ENCODE measurements at regions not wholly inside any gene's neighbourhood (a gene's known extent, or its start where the extent isn't known, plus 50 kb on each side); places are given as distances from the start of the nearest gene placed in this dataset.
"Not testable (repeated sequence)": the region's sequence is repeated elsewhere in the genome, so short reads cannot be mapped to it uniquely, and the experiment has no call there.

GRCh38 chr6:121698617-121699016 is 263.2 kb downstream of the GJA1 start:
- DNase-seq, result no peak

- not testable (repeated sequence) for DNase-seq
Observed at GRCh38 chr6:121703129-121703528, 267.7 kb downstream of the GJA1 start.

GRCh38 chr6:121711472-121711871 is 276.0 kb downstream of the GJA1 start:
- DNase-seq, result no peak

GRCh38 chr6:121717686-121718085 is 282.2 kb downstream of the GJA1 start:
- DNase-seq, result no peak

- DNase-seq, result not testable (repeated sequence)
Observed at GRCh38 chr6:121720867-121721266, 285.4 kb downstream of the GJA1 start.

- DNase-seq, result no peak
Observed at GRCh38 chr6:121723623-121724022, 288.2 kb downstream of the GJA1 start.

GRCh38 chr6:121724576-121724975 is 289.1 kb downstream of the GJA1 start:
- DNase-seq, result no peak

GRCh38 chr6:121726596-121726995 is 291.1 kb downstream of the GJA1 start:
- no peak for DNase-seq

GRCh38 chr6:121730616-121731015 is 295.2 kb downstream of the GJA1 start:
- no peak for DNase-seq

GRCh38 chr6:121731381-121731780 is 295.9 kb downstream of the GJA1 start:
- no peak for DNase-seq

- no peak for DNase-seq
Observed at GRCh38 chr6:121732641-121733040, 297.2 kb downstream of the GJA1 start.

GRCh38 chr6:121733234-121733633 is 297.8 kb downstream of the GJA1 start:
- no peak for DNase-seq

- DNase-seq, result not testable (repeated sequence)
Observed at GRCh38 chr6:121740188-121740587, 304.7 kb downstream of the GJA1 start.

- DNase-seq, result no peak
Observed at GRCh38 chr6:121743691-121744090, 308.2 kb downstream of the GJA1 start.

GRCh38 chr6:121748376-121748775 is 312.9 kb downstream of the GJA1 start:
- no peak for DNase-seq

- no peak for DNase-seq
Observed at GRCh38 chr6:121748850-121749249, 313.4 kb downstream of the GJA1 start.

- no peak for DNase-seq
Observed at GRCh38 chr6:121755485-121755884, 320.0 kb downstream of the GJA1 start.

GRCh38 chr6:121756666-121757065 is 321.2 kb downstream of the GJA1 start:
- DNase-seq, result no peak

GRCh38 chr6:121759370-121759769 is 323.9 kb downstream of the GJA1 start:
- no peak for DNase-seq

- no peak for DNase-seq
Observed at GRCh38 chr6:121760191-121760590, 324.7 kb downstream of the GJA1 start.

GRCh38 chr6:121760745-121761144 is 325.3 kb downstream of the GJA1 start:
- no peak for DNase-seq

GRCh38 chr6:121764493-121764892 is 329.0 kb downstream of the GJA1 start:
- no peak for DNase-seq

- no peak for DNase-seq
Observed at GRCh38 chr6:121765060-121765459, 329.6 kb downstream of the GJA1 start.

- no peak for DNase-seq
Observed at GRCh38 chr6:121767211-121767610, 331.8 kb downstream of the GJA1 start.

GRCh38 chr6:121770943-121771342 is 335.5 kb downstream of the GJA1 start:
- no peak for DNase-seq
